ENCODE measurements at regions not wholly inside any gene's neighbourhood (a gene's known extent, or its start where the extent isn't known, plus 50 kb on each side); places are given as distances from the start of the nearest gene placed in this dataset.

DNA sequence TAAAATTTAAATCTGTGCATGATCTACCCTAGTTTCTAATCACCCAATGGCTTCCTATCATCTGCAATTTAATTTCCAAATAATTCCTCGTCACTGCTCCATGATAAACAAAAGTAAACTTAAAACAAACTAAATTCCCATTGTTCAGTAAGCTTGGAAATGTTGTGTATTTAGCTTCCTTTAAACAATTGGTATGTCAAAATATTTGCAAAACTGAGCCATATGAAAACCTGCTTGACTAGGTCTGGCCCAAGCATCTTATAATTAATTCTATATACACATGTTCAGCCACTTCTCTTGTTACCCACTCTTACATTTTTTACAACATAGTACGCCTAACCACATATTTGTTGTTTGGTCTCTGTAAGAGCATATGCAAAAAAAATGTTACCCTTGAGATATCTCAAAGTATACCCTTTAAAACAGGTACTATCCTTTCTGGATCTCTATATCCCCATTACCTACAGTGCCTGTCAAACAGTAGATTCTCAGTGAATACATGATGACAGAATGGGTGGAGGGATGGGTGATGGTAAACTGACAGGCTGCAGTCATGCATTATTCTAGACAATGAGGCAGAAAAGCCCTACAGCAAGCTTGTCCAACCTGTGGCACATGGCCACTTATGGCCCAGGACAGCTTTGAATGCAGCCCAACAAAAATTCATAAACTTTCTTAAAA lies 1277.9 kb upstream of the TENM4 start:
- TF ChIP-seq EP300 (IDR thresholded peaks at IDR 0.05; ENCODE audit: borderline replicate concordance) (no peak), CEBPB (IDR thresholded peaks at IDR 0.05) (no peak), FOXM1 (IDR thresholded peaks at IDR 0.05; ENCODE audit: borderline replicate concordance, low read depth) (no peak), TEAD4 (IDR thresholded peaks at IDR 0.05) (no peak)
- TF ChIP-seq, protein P1, sequence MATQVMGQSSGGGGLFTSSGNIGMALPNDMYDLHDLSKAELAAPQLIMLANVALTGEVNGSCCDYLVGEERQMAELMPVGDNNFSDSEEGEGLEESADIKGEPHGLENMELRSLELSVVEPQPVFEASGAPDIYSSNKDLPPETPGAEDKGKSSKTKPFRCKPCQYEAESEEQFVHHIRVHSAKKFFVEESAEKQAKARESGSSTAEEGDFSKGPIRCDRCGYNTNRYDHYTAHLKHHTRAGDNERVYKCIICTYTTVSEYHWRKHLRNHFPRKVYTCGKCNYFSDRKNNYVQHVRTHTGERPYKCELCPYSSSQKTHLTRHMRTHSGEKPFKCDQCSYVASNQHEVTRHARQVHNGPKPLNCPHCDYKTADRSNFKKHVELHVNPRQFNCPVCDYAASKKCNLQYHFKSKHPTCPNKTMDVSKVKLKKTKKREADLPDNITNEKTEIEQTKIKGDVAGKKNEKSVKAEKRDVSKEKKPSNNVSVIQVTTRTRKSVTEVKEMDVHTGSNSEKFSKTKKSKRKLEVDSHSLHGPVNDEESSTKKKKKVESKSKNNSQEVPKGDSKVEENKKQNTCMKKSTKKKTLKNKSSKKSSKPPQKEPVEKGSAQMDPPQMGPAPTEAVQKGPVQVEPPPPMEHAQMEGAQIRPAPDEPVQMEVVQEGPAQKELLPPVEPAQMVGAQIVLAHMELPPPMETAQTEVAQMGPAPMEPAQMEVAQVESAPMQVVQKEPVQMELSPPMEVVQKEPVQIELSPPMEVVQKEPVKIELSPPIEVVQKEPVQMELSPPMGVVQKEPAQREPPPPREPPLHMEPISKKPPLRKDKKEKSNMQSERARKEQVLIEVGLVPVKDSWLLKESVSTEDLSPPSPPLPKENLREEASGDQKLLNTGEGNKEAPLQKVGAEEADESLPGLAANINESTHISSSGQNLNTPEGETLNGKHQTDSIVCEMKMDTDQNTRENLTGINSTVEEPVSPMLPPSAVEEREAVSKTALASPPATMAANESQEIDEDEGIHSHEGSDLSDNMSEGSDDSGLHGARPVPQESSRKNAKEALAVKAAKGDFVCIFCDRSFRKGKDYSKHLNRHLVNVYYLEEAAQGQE (IDR thresholded peaks at IDR 0.05; ENCODE audit: low read depth), result no peak

Data from Ishikawa (cell line).